Panc1 (cell line): ENCODE measurements at regions not wholly inside any gene's neighbourhood (a gene's known extent, or its start where the extent isn't known, plus 50 kb on each side); places are given as distances from the start of the nearest gene placed in this dataset.

Experiments
- ATAC-seq: fragments of 200-7000 bp; cut with Tn5 transposase; 2 replicates; pipeline ENCODE4 v1.9.1; 2020; ENCODE audit warnings: mild to moderate bottlenecking, moderate library complexity
- BruUV-seq: library from RNA; stranded (reverse); fragments of 400-500 nt; replicated peaks from 2 replicates; lab custom pipeline; 2021; lab: Mats Ljungman, UMichigan
- CTCF ChIA-PET: fragments of 300-600 bp; sonication (Branson Sonifier 250); formaldehyde crosslinking; loops from one replicate; lab custom pipeline; 2022; ENCODE audit warnings: antibody characterized with exemption; lab: Charles Lee
- POLR2A ChIA-PET: fragments of 300-600 bp; sonication (Branson Sonifier 250); formaldehyde crosslinking; loops from one replicate; lab custom pipeline; 2022; ENCODE audit warnings: antibody characterized with exemption; lab: Charles Lee
- DNase-seq: peaks from one replicate; pipeline ENCODE4 v3.0.0-alpha.2; 2010; ENCODE audit warnings: low read depth, low spot score
- H3K27ac ChIP-seq: 2 replicates; pipeline ENCODE4 v1.5.1; 2011; ENCODE audit warnings: mild to moderate bottlenecking, low read length, inconsistent platforms
- H3K27me3 ChIP-seq: fragments of 200-500 bp; sonication (Bioruptor generic); 2 replicates; pipeline ENCODE4 v1.6.0; 2014; ENCODE audit warnings: low read length, inconsistent platforms; ENCODE audit not compliant: control insufficient read depth, insufficient read depth
- H3K36me3 ChIP-seq: fragments of 200-500 bp; sonication (Bioruptor generic); 2 replicates; pipeline ENCODE4 v1.5.1; 2014; ENCODE audit warnings: inconsistent platforms, mild to moderate bottlenecking, low read length, moderate library complexity; ENCODE audit not compliant: control insufficient read depth, insufficient read depth
- H3K4me1 ChIP-seq: 2 replicates; pipeline ENCODE4 v1.5.1; 2011; ENCODE audit warnings: inconsistent platforms, mild to moderate bottlenecking, low read length, moderate library complexity; ENCODE audit not compliant: control insufficient read depth, insufficient read depth
- H3K4me3 ChIP-seq, 2 experiments: 2 replicates each; pipeline ENCODE4 v1.5.1; 2011 to 2012; ENCODE audit warnings: low read depth in 2 of 2, low read length in 2 of 2, mild to moderate bottlenecking in 2 of 2, inconsistent platforms in 1 of 2, moderate library complexity in 1 of 2
- H3K9me3 ChIP-seq: fragments of 200-500 bp; sonication (Bioruptor generic); 2 replicates; pipeline ENCODE4 v1.5.1; 2014; ENCODE audit warnings: low read depth, mild to moderate bottlenecking, inconsistent platforms, low read length, moderate library complexity; ENCODE audit not compliant: control insufficient read depth, insufficient read depth
- CTCF ChIP-seq: fragments of 450-650 bp; IDR thresholded peaks from 2 replicates; pipeline ENCODE4 v1.5.1; 2017; ENCODE audit warnings: mild to moderate bottlenecking
- POLR2AphosphoS5 ChIP-seq: IDR thresholded peaks from 2 replicates; pipeline ENCODE4 v1.6.1; 2012; ENCODE audit warnings: mild to moderate bottlenecking, low read depth, low read length, moderate library complexity
- REST ChIP-seq, 2 experiments: IDR thresholded peaks; 2 replicates each; pipeline ENCODE4 v1.6.1; 2011 to 2012; ENCODE audit warnings: low read depth in 2 of 2, control low read depth in 1 of 2, low read length in 1 of 2, mild to moderate bottlenecking in 1 of 2, moderate library complexity in 1 of 2; ENCODE audit not compliant: insufficient read depth in 1 of 2
- SIN3A ChIP-seq: IDR thresholded peaks from 2 replicates; pipeline ENCODE4 v1.6.1; 2012; ENCODE audit warnings: low read depth, mild to moderate bottlenecking, low read length, moderate library complexity, borderline replicate concordance; ENCODE audit not compliant: insufficient read depth
- TCF7L2 ChIP-seq: IDR thresholded peaks from 2 replicates; pipeline ENCODE4 v1.6.1; 2011; ENCODE audit warnings: mild to moderate bottlenecking, low read depth, low read length, inconsistent platforms
- in situ Hi-C: cut with HindIII; loops from 2 replicates; pipeline ENCODE4 v1.10.0; 2016; ENCODE audit warnings: low sequenced_read_pairs, low pct_unique_long_range_greater_than_20kb
- intact Hi-C: fragments of 100-400 bp; cut with micrococcal nuclease; formaldehyde crosslinking; loops from one replicate; pipeline ENCODE4 v1.10.0; 2022; ENCODE audit not compliant: unreplicated experiment

- Histone ChIP-seq H3K27me3 (no peaks in the 10 kb centered on the region), H3K9me3 (no peaks in the 10 kb centered on the region), H3K36me3 (no peaks in the 10 kb centered on the region), H3K27ac (no peak overlapping the region), H3K4me1 (no peaks in the 10 kb centered on the region), H3K4me3 (no peak overlapping the region)
- CTCF ChIA-PET, result no interaction called here
- intact Hi-C loops, result no loop called here
- ATAC-seq, result no peak
- no TSS peak for BruUV-seq
- no peak for TF ChIP-seq CTCF
- no peak for TF ChIP-seq POLR2AphosphoS5
- TF ChIP-seq SIN3A, result no peak
- TF ChIP-seq TCF7L2, result no peak
- no peak for TF ChIP-seq REST (IDR thresholded peaks at IDR 0.05; ENCODE audit: insufficient read depth in 1 of 2, low read depth in 2 of 2, low read length in 1 of 2)
- DNase-seq, result no peak
- POLR2A ChIA-PET, result no interaction called here
- in situ Hi-C loops, result no loop called here
Observed at GRCh38 chr5:118544887-118545449, 443.4 kb downstream of the DTWD2 start.

DNA sequence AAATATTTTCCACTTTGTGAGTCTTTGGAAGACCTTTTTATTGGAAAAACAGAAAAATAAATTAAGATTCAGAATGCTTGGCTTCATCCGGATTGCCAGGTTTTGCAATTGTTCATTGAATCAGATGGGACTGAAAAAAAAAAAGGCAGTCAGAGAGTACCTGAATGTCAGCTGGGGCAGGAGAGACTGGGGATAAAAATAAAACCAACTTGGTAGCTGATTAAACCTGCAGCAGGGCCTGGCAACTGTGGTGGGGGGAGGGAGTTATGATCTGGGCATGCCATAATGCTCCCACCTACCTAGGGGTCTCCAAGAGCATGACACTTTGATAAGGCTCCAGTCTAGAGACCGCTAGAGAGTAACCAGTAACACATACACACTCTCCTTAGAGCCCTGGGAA, 454.4 kb downstream of the DTWD2 start:
- in situ Hi-C loops (no loop called here), intact Hi-C loops (no loop called here)
- Histone ChIP-seq H3K27ac (no peak overlapping the region), H3K9me3 (no peaks in the 10 kb centered on the region), H3K27me3 (no peaks in the 10 kb centered on the region), H3K36me3 (no peaks in the 10 kb centered on the region), H3K4me1 (no peaks in the 10 kb centered on the region), H3K4me3 (no peak overlapping the region)
- CTCF ChIA-PET, result no interaction called here
- POLR2A ChIA-PET, result no interaction called here
- BruUV-seq, result no TSS peak
- DNase-seq, result no peak
- no peak for TF ChIP-seq SIN3A
- no peak for TF ChIP-seq REST (IDR thresholded peaks at IDR 0.05; ENCODE audit: insufficient read depth in 1 of 2, low read depth in 2 of 2, low read length in 1 of 2)
- no peak for TF ChIP-seq POLR2AphosphoS5
- no peak for TF ChIP-seq CTCF
- no peak for TF ChIP-seq TCF7L2
- no peak for ATAC-seq
